ENCODE measurements at regions not wholly inside any gene's neighbourhood (a gene's known extent, or its start where the extent isn't known, plus 50 kb on each side); places are given as distances from the start of the nearest gene placed in this dataset.
"Not testable (repeated sequence)": the region's sequence is repeated elsewhere in the genome, so short reads cannot be mapped to it uniquely, and the experiment has no call there.

- DNase-seq: no peak
These were observed 783.7 kb downstream of the PLOD2 start for GRCh38 chr3:145377301-145377700.

- no peak for DNase-seq
These were observed 777.6 kb downstream of the PLOD2 start for GRCh38 chr3:145383416-145383815.

GRCh38 chr3:145384307-145384706 lies 776.7 kb downstream of the PLOD2 start:
- no peak for DNase-seq

GRCh38 chr3:145387211-145387610 lies 773.8 kb downstream of the PLOD2 start:
- DNase-seq: no peak

- DNase-seq: no peak
These were observed 765.6 kb downstream of the PLOD2 start for GRCh38 chr3:145395421-145395820.

- DNase-seq: no peak
These were observed 749.4 kb downstream of the PLOD2 start for GRCh38 chr3:145411605-145412004.

- no peak for DNase-seq
These were observed 743.3 kb downstream of the PLOD2 start for GRCh38 chr3:145417678-145418077.

- no peak for DNase-seq
These were observed 738.4 kb downstream of the PLOD2 start for GRCh38 chr3:145422556-145422955.

GRCh38 chr3:145427355-145427754 lies 733.6 kb downstream of the PLOD2 start:
- no peak for DNase-seq

- DNase-seq: no peak
These were observed 731.4 kb downstream of the PLOD2 start for GRCh38 chr3:145429546-145429945.

- no peak for DNase-seq
These were observed 712.5 kb downstream of the PLOD2 start for GRCh38 chr3:145448436-145448835.

GRCh38 chr3:145450018-145450682 lies 710.8 kb downstream of the PLOD2 start:
- no peak for DNase-seq

GRCh38 chr3:145457825-145458552 lies 703.0 kb downstream of the PLOD2 start:
- DNase-seq: no peak

- DNase-seq: not testable (repeated sequence)
These were observed 701.3 kb downstream of the PLOD2 start for GRCh38 chr3:145459681-145460080.

GRCh38 chr3:145471976-145472375 lies 689.0 kb downstream of the PLOD2 start:
- DNase-seq: no peak

- not testable (repeated sequence) for DNase-seq
These were observed 678.2 kb downstream of the PLOD2 start for GRCh38 chr3:145482735-145483134.

- DNase-seq: no peak
These were observed 677.0 kb downstream of the PLOD2 start for GRCh38 chr3:145483992-145484391.

- no peak for DNase-seq
These were observed 672.0 kb downstream of the PLOD2 start for GRCh38 chr3:145489011-145489410.

GRCh38 chr3:145490088-145491048 lies 670.6 kb downstream of the PLOD2 start:
- peak in 1 of 56 donors; percentile 0 for DNase-seq

GRCh38 chr3:145492456-145492855 lies 668.5 kb downstream of the PLOD2 start:
- no peak for DNase-seq

GRCh38 chr3:145517416-145517815 lies 643.6 kb downstream of the PLOD2 start:
- DNase-seq: not testable (repeated sequence)

- no peak for DNase-seq
These were observed 642.3 kb downstream of the PLOD2 start for GRCh38 chr3:145518639-145519038.

Data from amygdala (tissue), 56 donors.